SU-DHL-6 (cell line): ENCODE measurements at regions not wholly inside any gene's neighbourhood (a gene's known extent, or its start where the extent isn't known, plus 50 kb on each side); places are given as distances from the start of the nearest gene placed in this dataset.

Experiments
- H2AFZ ChIP-seq: fragments of 200-600 bp; sonication (generic); 2 replicates; pipeline ENCODE4 v1.6.1; 2014; ENCODE audit warnings: low read depth, mild to moderate bottlenecking, moderate library complexity, mixed read lengths, antibody characterized with exemption, low read length; ENCODE audit not compliant: severe bottlenecking
- H3F3A ChIP-seq: fragments of 200-600 bp; shearing (Covaris generic); 2 replicates; pipeline ENCODE4 v1.6.0; 2016; ENCODE audit warnings: antibody characterized with exemption, mild to moderate bottlenecking; ENCODE audit not compliant: insufficient read depth
- H3K27ac ChIP-seq: fragments of 200-600 bp; sonication (generic); 2 replicates; pipeline ENCODE4 v1.5.1; 2016; ENCODE audit warnings: low read depth, mild to moderate bottlenecking, low read length, moderate library complexity, mixed read lengths
- H3K27me3 ChIP-seq: fragments of 200-600 bp; sonication (generic), shearing (Covaris generic); 2 replicates; pipeline ENCODE4 v1.6.0; 2014; ENCODE audit warnings: mild to moderate bottlenecking, low read length
- H3K36me3 ChIP-seq: fragments of 200-600 bp; sonication (generic); 2 replicates; pipeline ENCODE4 v1.6.1; 2014; ENCODE audit warnings: mild to moderate bottlenecking, low read length, mixed read lengths
- H3K4me2 ChIP-seq: fragments of 300-600, 200-600 bp; shearing (Covaris generic), sonication (generic); 2 replicates; pipeline ENCODE4 v1.6.0; 2014; ENCODE audit warnings: low read length, low read depth, mild to moderate bottlenecking; ENCODE audit not compliant: poor library complexity, severe bottlenecking
- H3K4me3 ChIP-seq: fragments of 200-600 bp; sonication (generic); 2 replicates; pipeline ENCODE4 v1.5.1; 2014; ENCODE audit warnings: antibody characterized with exemption, low read length, mild to moderate bottlenecking, mixed read lengths; ENCODE audit not compliant: insufficient read depth, poor library complexity, severe bottlenecking
- H3K79me2 ChIP-seq: fragments of 200-600 bp; sonication (generic); 2 replicates; pipeline ENCODE4 v1.6.1; 2014; ENCODE audit warnings: mild to moderate bottlenecking, low read length, moderate library complexity; ENCODE audit not compliant: insufficient read depth
- H3K9ac ChIP-seq: fragments of 200-600 bp; sonication (generic); 2 replicates; pipeline ENCODE4 v1.7.0; 2014; ENCODE audit warnings: mild to moderate bottlenecking, low read length
- H3K9me2 ChIP-seq: fragments of 200-600 bp; sonication (generic); replicated peaks from 2 replicates; pipeline ENCODE4 v1.6.1; 2014; ENCODE audit warnings: low read length; ENCODE audit not compliant: insufficient read depth
- H3K9me3 ChIP-seq: fragments of 200-600 bp; sonication (generic); 2 replicates; pipeline ENCODE4 v1.6.1; 2014; ENCODE audit warnings: low read length, mixed read lengths; ENCODE audit not compliant: insufficient read depth
- H4K20me1 ChIP-seq: fragments of 200-600 bp; sonication (generic); 2 replicates; pipeline ENCODE4 v1.6.1; 2014; ENCODE audit warnings: low read depth, mild to moderate bottlenecking, antibody characterized with exemption, low read length, moderate library complexity, mixed read lengths
- CTCF ChIP-seq: fragments of 200-600 bp; sonication (generic); IDR thresholded peaks from one replicate; pipeline ENCODE4 v1.5.1; 2017; ENCODE audit warnings: antibody characterized with exemption, mild to moderate bottlenecking, low read length, moderate library complexity; ENCODE audit not compliant: insufficient read depth, poor library complexity, severe bottlenecking
- EZH2phosphoT487 ChIP-seq: fragments of 200-600 bp; sonication (generic), shearing (Covaris generic); conservative IDR thresholded peaks from 2 replicates; pipeline ENCODE4 v1.6.1; 2018; ENCODE audit warnings: mild to moderate bottlenecking, antibody characterized with exemption, low read length, moderate library complexity, mixed read lengths

GRCh38 chr12:111089616-111090015 lies 169.2 kb upstream of the MYL2 start:
- Histone ChIP-seq H3F3A (peaks cover 86% of the 10 kb centered on the region), H3K9me3 (no peaks in the 10 kb centered on the region), H3K9ac (peak overlapping the region; percentile 66), H3K9me2 (no peaks in the 10 kb centered on the region), H3K4me3 (no peak overlapping the region), H3K4me2 (peak overlapping the region; percentile 84), H3K27me3 (no peaks in the 10 kb centered on the region), H3K36me3 (no peaks in the 10 kb centered on the region), H2AFZ (no peak overlapping the region), H3K27ac (peak overlapping the region; percentile 98), H3K79me2 (peaks cover 9% of the 10 kb centered on the region), H4K20me1 (no peaks in the 10 kb centered on the region)
- TF ChIP-seq EZH2phosphoT487: no peak
- TF ChIP-seq CTCF: no peak

GRCh38 chr12:111088409-111088808 lies 168.0 kb upstream of the MYL2 start:
- H3K9me2 ChIP-seq: no peaks in the 10 kb centered on the region
- H3K27ac ChIP-seq: peak overlapping the region; percentile 98
- peaks cover 9% of the 10 kb centered on the region for H3K79me2 ChIP-seq
- TF ChIP-seq CTCF (no peak), EZH2phosphoT487 (no peak)
- no peaks in the 10 kb centered on the region for H4K20me1 ChIP-seq
- H3K4me3 ChIP-seq: no peak overlapping the region
- H3K9ac ChIP-seq: peak overlapping the region; percentile 66
- no peaks in the 10 kb centered on the region for H3K27me3 ChIP-seq
- no peaks in the 10 kb centered on the region for H3K36me3 ChIP-seq
- peaks cover 87% of the 10 kb centered on the region for H3F3A ChIP-seq
- no peak overlapping the region for H2AFZ ChIP-seq
- H3K4me2 ChIP-seq: peak overlapping the region; percentile 84
- no peaks in the 10 kb centered on the region for H3K9me3 ChIP-seq

GRCh38 chr12:111086947-111087700 lies 166.7 kb upstream of the MYL2 start:
- no peak overlapping the region for H2AFZ ChIP-seq
- H3K4me3 ChIP-seq: peak overlapping the region; percentile 27

More at GRCh38 chr12:111086947-111087700, 166.7 kb upstream of the MYL2 start:
- H3F3A ChIP-seq: peaks cover 75% of the 10 kb centered on the region
- no peak for TF ChIP-seq CTCF
- no peaks in the 10 kb centered on the region for H3K36me3 ChIP-seq
- H3K79me2 ChIP-seq: peaks cover 9% of the 10 kb centered on the region
- H3K27me3 ChIP-seq: no peaks in the 10 kb centered on the region
- peak overlapping the region; percentile 98 for H3K27ac ChIP-seq
- no peaks in the 10 kb centered on the region for H3K9me2 ChIP-seq
- H4K20me1 ChIP-seq: no peaks in the 10 kb centered on the region
- peak overlapping the region; percentile 66 for H3K9ac ChIP-seq
- H3K4me2 ChIP-seq: peak overlapping the region; percentile 84
- no peaks in the 10 kb centered on the region for H3K9me3 ChIP-seq
